ENCODE measurements at regions not wholly inside any gene's neighbourhood (a gene's known extent, or its start where the extent isn't known, plus 50 kb on each side); places are given as distances from the start of the nearest gene placed in this dataset.

- no peak overlapping the region for H3K27ac ChIP-seq (ENCODE audit: low read depth, low read length)
- no peaks in the 10 kb centered on the region for H3K27me3 ChIP-seq (ENCODE audit: control insufficient read depth, insufficient read depth, low read length)
- no peaks in the 10 kb centered on the region for H3K4me1 ChIP-seq (ENCODE audit: control insufficient read depth, insufficient read depth, low read length)
Measured at GRCh38 chr10:128734734-128735133, 608.5 kb upstream of the MKI67 start.

GRCh38 chr10:128735996-128736395 lies 609.8 kb upstream of the MKI67 start:
- Histone ChIP-seq H3K4me3 (ENCODE audit: low read length) (no peak overlapping the region), H3K27ac (ENCODE audit: low read depth, low read length) (no peak overlapping the region), H3K4me1 (ENCODE audit: control insufficient read depth, insufficient read depth, low read length) (no peaks in the 10 kb centered on the region), H3K27me3 (ENCODE audit: control insufficient read depth, insufficient read depth, low read length) (no peaks in the 10 kb centered on the region), H3K9ac (ENCODE audit: low read length) (no peak overlapping the region), H3K36me3 (ENCODE audit: control insufficient read depth, insufficient read depth, low read length) (no peaks in the 10 kb centered on the region)

More at GRCh38 chr10:128734734-128735133, 608.5 kb upstream of the MKI67 start:
- Histone ChIP-seq H3K36me3 (ENCODE audit: control insufficient read depth, insufficient read depth, low read length) (no peaks in the 10 kb centered on the region), H3K9ac (ENCODE audit: low read length) (no peak overlapping the region), H3K4me3 (ENCODE audit: low read length) (no peak overlapping the region)

DNA sequence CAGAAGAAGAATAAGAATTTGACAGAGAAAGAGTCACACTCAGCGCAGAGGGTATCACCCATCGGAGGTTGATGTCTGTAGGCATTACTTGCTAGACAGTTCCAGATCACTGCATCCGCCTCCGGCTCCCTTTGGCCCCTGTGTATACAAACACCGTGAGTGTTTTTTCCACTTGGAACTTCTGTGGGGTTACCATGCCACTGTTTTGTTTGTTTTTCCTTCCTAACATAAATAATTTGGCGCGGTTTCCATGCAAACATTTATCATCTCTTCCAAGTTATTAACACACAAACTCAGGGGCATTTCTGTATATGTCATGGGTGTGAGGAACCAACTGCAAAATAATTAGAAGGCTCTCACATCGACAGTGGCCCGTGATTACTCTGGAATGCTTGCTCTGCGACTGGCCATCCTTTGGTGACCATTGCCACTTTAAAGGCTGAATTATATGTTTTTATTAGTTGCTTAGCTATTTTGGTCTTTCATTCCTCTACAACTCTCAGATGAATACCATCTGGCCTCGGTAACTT lies 612.2 kb upstream of the MKI67 start:
- Histone ChIP-seq H3K4me3 (ENCODE audit: low read length) (no peak overlapping the region), H3K27ac (ENCODE audit: low read depth, low read length) (no peak overlapping the region), H3K27me3 (ENCODE audit: control insufficient read depth, insufficient read depth, low read length) (no peaks in the 10 kb centered on the region), H3K4me1 (ENCODE audit: control insufficient read depth, insufficient read depth, low read length) (no peaks in the 10 kb centered on the region), H3K36me3 (ENCODE audit: control insufficient read depth, insufficient read depth, low read length) (no peaks in the 10 kb centered on the region), H3K9ac (ENCODE audit: low read length) (no peak overlapping the region)

GRCh38 chr10:128739930-128740329 lies 613.7 kb upstream of the MKI67 start:
- H3K36me3 ChIP-seq (ENCODE audit: control insufficient read depth, insufficient read depth, low read length) = no peaks in the 10 kb centered on the region
- H3K9ac ChIP-seq (ENCODE audit: low read length) = no peak overlapping the region
- no peak overlapping the region for H3K4me3 ChIP-seq (ENCODE audit: low read length)
- H3K27ac ChIP-seq (ENCODE audit: low read depth, low read length) = no peak overlapping the region
- no peaks in the 10 kb centered on the region for H3K4me1 ChIP-seq (ENCODE audit: control insufficient read depth, insufficient read depth, low read length)
- H3K27me3 ChIP-seq (ENCODE audit: control insufficient read depth, insufficient read depth, low read length) = no peaks in the 10 kb centered on the region

GRCh38 chr10:128741180-128741579 lies 615.0 kb upstream of the MKI67 start:
- H3K4me3 ChIP-seq (ENCODE audit: low read length) = no peak overlapping the region
- no peak overlapping the region for H3K9ac ChIP-seq (ENCODE audit: low read length)

GRCh38 chr10:128741680-128742079 lies 615.5 kb upstream of the MKI67 start:
- H3K4me3 ChIP-seq (ENCODE audit: low read length) = no peak overlapping the region
- no peaks in the 10 kb centered on the region for H3K27me3 ChIP-seq (ENCODE audit: control insufficient read depth, insufficient read depth, low read length)
- H3K9ac ChIP-seq (ENCODE audit: low read length) = no peak overlapping the region
- no peaks in the 10 kb centered on the region for H3K36me3 ChIP-seq (ENCODE audit: control insufficient read depth, insufficient read depth, low read length)
- H3K27ac ChIP-seq (ENCODE audit: low read depth, low read length) = no peak overlapping the region
- H3K4me1 ChIP-seq (ENCODE audit: control insufficient read depth, insufficient read depth, low read length) = no peaks in the 10 kb centered on the region

More at GRCh38 chr10:128741180-128741579, 615.0 kb upstream of the MKI67 start:
- H3K36me3 ChIP-seq (ENCODE audit: control insufficient read depth, insufficient read depth, low read length) = no peaks in the 10 kb centered on the region
- no peak overlapping the region for H3K27ac ChIP-seq (ENCODE audit: low read depth, low read length)
- no peaks in the 10 kb centered on the region for H3K27me3 ChIP-seq (ENCODE audit: control insufficient read depth, insufficient read depth, low read length)
- no peaks in the 10 kb centered on the region for H3K4me1 ChIP-seq (ENCODE audit: control insufficient read depth, insufficient read depth, low read length)

- Histone ChIP-seq H3K36me3 (ENCODE audit: control insufficient read depth, insufficient read depth, low read length) (no peaks in the 10 kb centered on the region), H3K4me1 (ENCODE audit: control insufficient read depth, insufficient read depth, low read length) (no peaks in the 10 kb centered on the region), H3K27ac (ENCODE audit: low read depth, low read length) (no peak overlapping the region), H3K27me3 (ENCODE audit: control insufficient read depth, insufficient read depth, low read length) (no peaks in the 10 kb centered on the region), H3K4me3 (ENCODE audit: low read length) (no peak overlapping the region), H3K9ac (ENCODE audit: low read length) (no peak overlapping the region)
Measured at GRCh38 chr10:128744092-128744491, 617.9 kb upstream of the MKI67 start.

DNA sequence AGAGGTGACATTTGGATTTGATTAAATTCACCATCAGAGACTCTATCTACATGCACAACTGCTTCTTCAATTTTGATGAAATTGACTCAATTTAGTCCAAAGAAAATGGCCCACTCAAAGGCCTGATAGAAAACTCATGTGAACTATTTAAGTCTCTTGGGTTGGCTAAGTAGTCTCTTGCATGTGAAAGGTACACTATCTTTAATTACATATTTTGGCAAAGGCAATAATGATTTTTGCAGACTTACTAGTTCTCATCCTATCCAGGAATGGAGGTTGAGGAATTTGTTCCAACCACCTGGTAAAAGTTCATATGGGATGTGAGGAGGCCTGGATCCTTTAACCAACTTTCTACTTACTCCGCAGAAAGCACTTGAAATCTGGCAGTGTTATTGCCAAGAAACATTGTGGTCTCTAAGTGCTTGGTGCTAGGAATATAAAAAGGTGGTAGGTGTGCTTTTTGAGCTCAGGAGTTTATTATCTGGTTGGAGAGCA lies 618.6 kb upstream of the MKI67 start:
- no peaks in the 10 kb centered on the region for H3K27me3 ChIP-seq (ENCODE audit: control insufficient read depth, insufficient read depth, low read length)

GRCh38 chr10:128747582-128748346 lies 621.5 kb upstream of the MKI67 start:
- H3K27ac ChIP-seq (ENCODE audit: low read depth, low read length) = no peak overlapping the region
- H3K27me3 ChIP-seq (ENCODE audit: control insufficient read depth, insufficient read depth, low read length) = no peaks in the 10 kb centered on the region
- H3K4me3 ChIP-seq (ENCODE audit: low read length) = no peak overlapping the region
- H3K4me1 ChIP-seq (ENCODE audit: control insufficient read depth, insufficient read depth, low read length) = no peaks in the 10 kb centered on the region
- no peaks in the 10 kb centered on the region for H3K36me3 ChIP-seq (ENCODE audit: control insufficient read depth, insufficient read depth, low read length)
- H3K9ac ChIP-seq (ENCODE audit: low read length) = no peak overlapping the region

More for the DNA sequence above, 618.6 kb upstream of the MKI67 start:
- Histone ChIP-seq H3K27ac (ENCODE audit: low read depth, low read length) (no peak overlapping the region), H3K4me1 (ENCODE audit: control insufficient read depth, insufficient read depth, low read length) (no peaks in the 10 kb centered on the region), H3K4me3 (ENCODE audit: low read length) (no peak overlapping the region), H3K36me3 (ENCODE audit: control insufficient read depth, insufficient read depth, low read length) (no peaks in the 10 kb centered on the region), H3K9ac (ENCODE audit: low read length) (no peak overlapping the region)

GRCh38 chr10:128751284-128751683 lies 625.1 kb upstream of the MKI67 start:
- Histone ChIP-seq H3K4me1 (ENCODE audit: control insufficient read depth, insufficient read depth, low read length) (no peaks in the 10 kb centered on the region), H3K36me3 (ENCODE audit: control insufficient read depth, insufficient read depth, low read length) (no peaks in the 10 kb centered on the region), H3K27me3 (ENCODE audit: control insufficient read depth, insufficient read depth, low read length) (no peaks in the 10 kb centered on the region), H3K9ac (ENCODE audit: low read length) (no peak overlapping the region), H3K4me3 (ENCODE audit: low read length) (no peak overlapping the region), H3K27ac (ENCODE audit: low read depth, low read length) (no peak overlapping the region)

GRCh38 chr10:128751851-128752250 lies 625.6 kb upstream of the MKI67 start:
- Histone ChIP-seq H3K36me3 (ENCODE audit: control insufficient read depth, insufficient read depth, low read length) (no peaks in the 10 kb centered on the region), H3K4me1 (ENCODE audit: control insufficient read depth, insufficient read depth, low read length) (no peaks in the 10 kb centered on the region), H3K4me3 (ENCODE audit: low read length) (no peak overlapping the region), H3K27me3 (ENCODE audit: control insufficient read depth, insufficient read depth, low read length) (no peaks in the 10 kb centered on the region), H3K27ac (ENCODE audit: low read depth, low read length) (no peak overlapping the region), H3K9ac (ENCODE audit: low read length) (no peak overlapping the region)

DNA sequence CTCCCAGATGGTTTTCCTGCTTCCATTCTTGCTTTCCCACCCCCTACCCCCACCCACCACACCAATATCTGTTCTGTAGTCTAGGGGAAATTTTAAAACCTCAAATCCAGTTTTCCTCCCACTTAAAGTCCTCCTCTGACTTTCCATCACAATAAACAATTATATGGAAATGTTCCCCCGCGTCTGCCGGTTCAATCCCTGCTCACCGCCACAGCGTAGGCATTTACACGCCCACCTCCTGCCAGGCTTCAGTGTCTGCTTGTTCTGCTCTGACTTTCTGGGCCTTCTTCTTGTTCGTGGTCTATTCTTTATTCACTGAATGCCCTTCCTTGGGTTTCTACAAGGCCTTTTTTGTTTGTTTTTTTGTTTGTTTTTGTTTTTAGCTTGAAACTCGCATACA lies 633.0 kb upstream of the MKI67 start:
- no peak overlapping the region for H3K4me3 ChIP-seq (ENCODE audit: low read length)
- H3K27me3 ChIP-seq (ENCODE audit: control insufficient read depth, insufficient read depth, low read length) = no peaks in the 10 kb centered on the region
- no peak overlapping the region for H3K27ac ChIP-seq (ENCODE audit: low read depth, low read length)
- no peak overlapping the region for H3K9ac ChIP-seq (ENCODE audit: low read length)
- H3K36me3 ChIP-seq (ENCODE audit: control insufficient read depth, insufficient read depth, low read length) = no peaks in the 10 kb centered on the region
- H3K4me1 ChIP-seq (ENCODE audit: control insufficient read depth, insufficient read depth, low read length) = no peaks in the 10 kb centered on the region

GRCh38 chr10:128763588-128763987 lies 637.4 kb upstream of the MKI67 start:
- H3K4me3 ChIP-seq (ENCODE audit: low read length) = no peak overlapping the region
- no peaks in the 10 kb centered on the region for H3K4me1 ChIP-seq (ENCODE audit: control insufficient read depth, insufficient read depth, low read length)
- H3K27ac ChIP-seq (ENCODE audit: low read depth, low read length) = no peak overlapping the region
- H3K36me3 ChIP-seq (ENCODE audit: control insufficient read depth, insufficient read depth, low read length) = no peaks in the 10 kb centered on the region
- H3K27me3 ChIP-seq (ENCODE audit: control insufficient read depth, insufficient read depth, low read length) = no peaks in the 10 kb centered on the region
- H3K9ac ChIP-seq (ENCODE audit: low read length) = no peak overlapping the region
